Liver (tissue), 3 donors: ENCODE measurements at regions not wholly inside any gene's neighbourhood (a gene's known extent, or its start where the extent isn't known, plus 50 kb on each side); places are given as distances from the start of the nearest gene placed in this dataset.

Source experiments
- ATF3 ChIP-seq: IDR thresholded peaks from 2 replicates; pipeline ENCODE4 v1.6.1; 2016; ENCODE audit warnings: antibody characterized with exemption
- CTCF ChIP-seq: fragments of 150-350 bp; IDR thresholded peaks from 2 replicates; pipeline ENCODE4 v1.5.1; 2017; ENCODE audit warnings: improper control_type of control experiment, low read depth, low read length; ENCODE audit not compliant: missing input control
- EGR1 ChIP-seq, 2 donors: IDR thresholded peaks; 2 replicates each; pipeline ENCODE4 v1.6.1; 2016 to 2018; ENCODE audit warnings: antibody characterized with exemption in 2 of 2, low read depth in 2 of 2
- FOXA2 ChIP-seq: IDR thresholded peaks from 2 replicates; pipeline ENCODE4 v1.6.1; 2016; ENCODE audit warnings: antibody characterized with exemption
- GABPA ChIP-seq, 2 donors: IDR thresholded peaks in 1 of 2; conservative IDR thresholded peaks in 1 of 2; 2 replicates each; pipeline ENCODE4 v1.6.1; 2016; ENCODE audit warnings: antibody characterized with exemption in 2 of 2, mild to moderate bottlenecking in 1 of 2, moderate library complexity in 1 of 2
- MAX ChIP-seq: IDR thresholded peaks from 2 replicates; pipeline ENCODE4 v1.6.1; 2016; ENCODE audit warnings: antibody characterized with exemption
- NR2F2 ChIP-seq: IDR thresholded peaks from 2 replicates; pipeline ENCODE4 v1.6.1; 2016; ENCODE audit warnings: antibody characterized with exemption
- RAD21 ChIP-seq, 2 donors: IDR thresholded peaks; 2 replicates each; pipeline ENCODE4 v1.6.1; 2016; ENCODE audit warnings: antibody characterized with exemption in 2 of 2, mild to moderate bottlenecking in 2 of 2
- REST ChIP-seq: IDR thresholded peaks from 2 replicates; pipeline ENCODE4 v1.6.1; 2016; ENCODE audit warnings: antibody characterized with exemption, mild to moderate bottlenecking
- SP1 ChIP-seq: IDR thresholded peaks from 2 replicates; pipeline ENCODE4 v1.6.1; 2018; ENCODE audit warnings: antibody characterized with exemption, mild to moderate bottlenecking
- TAF1 ChIP-seq: conservative IDR thresholded peaks from 2 replicates; pipeline ENCODE4 v1.6.1; 2016; ENCODE audit warnings: antibody characterized with exemption, mild to moderate bottlenecking
- YY1 ChIP-seq: IDR thresholded peaks from 2 replicates; pipeline ENCODE4 v1.6.1; 2016; ENCODE audit warnings: antibody characterized with exemption, mild to moderate bottlenecking
- donor health status: healthy.
- donor health status: healthy.

- TF ChIP-seq CTCF = no peak
- TF ChIP-seq RAD21 (IDR thresholded peaks at IDR 0.05) = no peak
- TF ChIP-seq EGR1 (IDR thresholded peaks at IDR 0.05; ENCODE audit: low read depth in 2 of 2) = no peak
- TF ChIP-seq TAF1 = no peak
- no peak for TF ChIP-seq ATF3
- TF ChIP-seq GABPA (IDR thresholded peaks at IDR 0.05 in 1 of 2, conservative IDR thresholded peaks at IDR 0.05 in 1 of 2) = no peak
- TF ChIP-seq NR2F2 = no peak
- TF ChIP-seq SP1 = no peak
- TF ChIP-seq YY1 = no peak
- no peak for TF ChIP-seq REST
- TF ChIP-seq FOXA2 = no peak
- no peak for TF ChIP-seq MAX
Observed at GRCh38 chrY:12357204-12357603, 343.8 kb upstream of the USP9Y start.
